HG03097 (cell line): ENCODE measurements at regions not wholly inside any gene's neighbourhood (a gene's known extent, or its start where the extent isn't known, plus 50 kb on each side); places are given as distances from the start of the nearest gene placed in this dataset.

Source experiments
- ATAC-seq: cut with Tn5 transposase; IDR thresholded peaks from one replicate; pipeline ENCODE4 v1.9.1; 2021; ENCODE audit not compliant: unreplicated experiment, low FRiP score

DNA sequence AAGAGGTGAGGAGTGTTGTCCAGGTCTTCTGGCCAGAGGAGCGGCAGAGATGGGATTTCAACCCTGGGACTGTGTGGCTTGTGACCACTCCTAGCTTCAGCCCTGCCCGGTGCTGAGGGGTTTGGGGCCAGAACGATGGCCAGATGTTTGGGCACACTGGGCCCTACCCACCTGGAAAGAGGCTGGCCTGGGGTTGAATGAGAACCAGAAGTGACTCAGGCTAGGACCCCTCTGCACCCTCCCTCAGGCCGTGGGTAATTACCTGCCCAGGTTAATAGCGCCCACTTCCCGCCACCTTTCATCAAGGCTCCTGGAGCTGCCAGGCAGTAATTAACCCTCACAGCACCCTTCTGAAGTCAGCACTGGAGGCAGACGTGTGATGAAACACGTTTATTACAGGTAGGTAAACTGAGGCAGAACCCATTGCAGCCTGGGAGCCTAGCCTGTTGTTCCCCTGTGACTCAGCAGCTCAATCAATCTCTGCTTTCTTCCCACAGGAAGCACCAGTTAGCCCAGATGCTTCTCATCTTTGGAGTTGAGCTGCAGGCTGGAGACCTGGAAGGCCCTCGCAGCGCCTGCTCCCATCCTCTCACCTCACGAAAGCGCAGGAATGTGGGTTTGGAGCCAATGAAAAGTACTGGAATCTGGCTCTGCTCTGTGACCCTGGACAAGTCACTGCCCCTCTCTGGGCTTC is 120.8 kb downstream of the CEBPB start:
- no peak for ATAC-seq

DNA sequence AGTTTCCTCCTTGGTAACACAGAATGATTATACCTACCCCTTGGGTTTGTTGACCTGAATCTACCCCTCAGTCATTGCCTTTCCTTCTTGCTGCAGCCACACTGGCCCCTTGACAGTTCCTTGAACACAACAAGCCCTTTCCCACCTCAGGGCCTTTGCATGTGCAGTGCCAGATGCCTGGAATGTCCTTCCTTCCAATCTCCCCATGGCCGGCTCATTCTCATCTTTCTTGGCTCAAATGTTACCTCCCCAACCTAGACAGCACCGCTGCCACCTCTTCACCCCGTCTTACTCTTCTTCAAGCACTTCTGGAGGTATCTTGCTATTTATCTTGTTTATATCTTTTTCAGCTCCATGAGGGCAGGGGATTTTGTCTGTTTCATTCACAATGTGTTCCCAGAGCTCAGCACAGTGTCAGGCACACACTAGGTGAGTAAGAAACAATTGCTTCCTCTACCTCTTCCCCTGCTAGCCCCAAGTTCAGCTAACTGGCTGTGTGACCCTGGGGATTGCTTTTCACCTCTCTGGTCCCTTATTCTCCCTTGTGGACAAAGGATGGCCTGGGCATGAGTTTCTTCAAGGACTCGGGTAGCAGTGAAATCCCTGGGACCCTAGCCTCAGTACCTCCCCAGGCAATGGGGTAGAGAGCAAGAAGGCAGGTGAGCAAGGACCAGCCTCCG is 121.5 kb downstream of the CEBPB start:
- ATAC-seq = no peak

DNA sequence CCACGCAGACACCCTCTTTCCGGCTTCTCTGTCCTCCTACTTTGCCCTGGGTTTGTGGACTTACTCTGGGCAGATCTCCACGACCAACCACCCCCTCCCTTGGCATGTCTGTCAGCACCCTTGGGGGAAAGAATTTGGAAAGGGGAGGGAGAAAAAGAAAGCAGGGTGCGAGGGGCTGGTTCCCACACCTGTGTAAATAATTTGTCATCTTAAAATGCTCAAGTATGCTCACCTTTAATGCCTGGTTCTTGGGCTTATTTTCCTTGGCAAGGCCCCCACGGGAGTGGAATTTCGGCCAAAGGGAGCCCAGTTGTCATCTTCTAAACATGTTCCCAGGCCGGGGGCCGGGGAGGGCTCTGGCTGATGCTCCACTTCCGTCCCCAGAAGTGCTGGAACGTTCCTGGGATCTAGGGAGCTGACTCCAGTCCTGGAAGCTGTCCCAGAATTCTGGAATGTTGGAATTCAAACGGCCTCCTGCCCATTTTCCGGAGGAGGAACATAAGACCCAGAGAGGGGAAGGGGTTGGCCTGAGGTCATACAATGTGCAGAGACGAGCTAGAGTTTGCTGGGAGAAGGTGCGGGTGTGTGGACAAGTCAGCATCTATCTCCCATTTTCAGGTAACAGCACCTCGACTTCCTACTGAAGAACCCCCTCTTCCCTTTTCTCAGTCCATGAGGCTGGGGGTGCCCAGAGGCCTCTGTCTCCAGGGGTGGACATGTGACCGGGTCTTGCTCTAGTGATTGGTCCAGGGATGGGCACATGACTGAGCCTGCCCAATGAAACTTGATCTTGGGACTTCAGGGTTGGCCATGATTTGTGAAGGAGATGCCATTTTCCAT is 122.3 kb downstream of the CEBPB start:
- ATAC-seq = no peak

DNA sequence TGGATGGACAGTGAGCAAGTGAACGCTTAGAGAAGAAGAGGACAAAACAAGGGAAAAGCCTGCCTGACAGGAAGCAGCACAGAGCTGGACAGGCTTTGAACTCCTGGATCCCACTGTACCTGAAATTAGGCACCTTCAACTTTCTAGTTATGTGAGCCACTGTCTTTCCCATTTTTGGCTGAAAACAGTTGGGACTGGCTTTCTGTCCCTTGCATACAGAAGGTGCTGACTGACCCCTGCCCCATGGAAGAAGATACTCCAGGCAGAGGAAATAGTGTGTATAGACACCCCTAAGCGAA is 122.8 kb downstream of the CEBPB start:
- no peak for ATAC-seq

DNA sequence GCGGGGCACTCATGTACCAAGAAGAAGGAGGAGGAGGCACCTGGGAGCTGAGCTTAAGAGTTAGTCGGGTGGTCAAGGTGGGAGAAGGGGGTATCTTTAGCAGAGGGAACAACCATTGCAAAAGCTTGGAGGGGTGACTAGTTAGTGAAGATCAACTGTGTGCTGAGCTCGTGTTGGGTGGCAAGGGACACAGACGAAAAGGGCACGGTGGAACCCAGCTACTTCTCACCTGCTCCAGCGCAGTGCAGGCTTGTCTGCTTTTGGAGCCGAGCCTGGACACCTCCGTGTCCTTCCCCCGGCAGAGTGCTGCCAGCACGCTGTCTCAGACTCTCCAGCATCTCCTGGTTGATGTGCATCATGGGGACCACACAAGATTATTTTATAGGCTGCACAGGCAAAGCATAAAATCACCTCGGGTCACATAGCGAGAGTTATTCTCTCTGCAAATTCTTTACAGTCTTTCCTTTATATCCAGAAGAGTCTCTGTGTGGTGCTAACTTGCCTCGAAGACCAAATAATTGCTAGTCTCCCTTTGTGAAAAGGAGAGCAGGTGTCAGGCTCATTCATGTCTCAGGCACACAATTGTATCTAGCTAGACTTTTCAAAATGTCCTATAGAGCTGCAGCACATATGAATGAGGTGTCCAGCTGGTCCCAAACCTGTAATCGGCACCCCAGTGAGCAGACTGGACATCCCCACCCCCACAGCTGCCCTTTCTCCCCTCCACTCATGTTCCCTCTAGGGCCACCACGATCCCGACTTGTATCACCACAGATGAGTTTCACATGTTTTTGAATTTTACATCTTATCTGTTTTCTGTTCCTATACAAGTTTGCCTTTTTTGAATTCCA is 123.4 kb downstream of the CEBPB start:
- ATAC-seq = no peak

DNA sequence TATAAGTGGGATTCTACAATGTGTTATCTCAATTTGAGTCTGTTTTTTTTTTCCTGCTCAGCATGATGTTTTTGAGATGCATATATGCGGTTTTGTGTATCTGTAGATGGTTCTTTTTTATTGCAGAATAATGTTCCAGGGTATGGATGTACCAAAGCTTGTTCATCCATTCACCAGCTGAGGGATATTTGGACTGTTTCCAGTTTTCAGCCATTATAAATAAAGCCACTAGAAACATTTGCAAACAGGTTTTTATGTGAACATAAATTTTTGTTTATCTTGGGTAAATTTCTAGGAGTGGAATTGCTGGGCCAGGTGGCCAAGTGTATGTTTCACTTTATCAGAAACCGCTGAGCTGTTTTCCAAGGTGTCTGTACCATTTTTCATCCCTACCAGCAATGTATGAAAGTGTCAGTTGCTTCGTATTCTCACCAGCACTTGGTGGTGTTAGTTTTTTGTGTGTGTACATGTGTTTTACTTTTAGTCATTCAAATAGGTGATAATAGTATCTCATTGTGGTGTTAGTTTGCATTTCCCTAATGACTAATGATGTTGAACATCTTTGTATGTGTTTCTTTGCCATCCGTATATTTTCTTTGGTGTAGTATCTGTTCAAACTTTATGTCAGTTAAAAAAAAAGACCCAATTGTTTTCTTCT is 124.2 kb downstream of the CEBPB start:
- no peak for ATAC-seq

DNA sequence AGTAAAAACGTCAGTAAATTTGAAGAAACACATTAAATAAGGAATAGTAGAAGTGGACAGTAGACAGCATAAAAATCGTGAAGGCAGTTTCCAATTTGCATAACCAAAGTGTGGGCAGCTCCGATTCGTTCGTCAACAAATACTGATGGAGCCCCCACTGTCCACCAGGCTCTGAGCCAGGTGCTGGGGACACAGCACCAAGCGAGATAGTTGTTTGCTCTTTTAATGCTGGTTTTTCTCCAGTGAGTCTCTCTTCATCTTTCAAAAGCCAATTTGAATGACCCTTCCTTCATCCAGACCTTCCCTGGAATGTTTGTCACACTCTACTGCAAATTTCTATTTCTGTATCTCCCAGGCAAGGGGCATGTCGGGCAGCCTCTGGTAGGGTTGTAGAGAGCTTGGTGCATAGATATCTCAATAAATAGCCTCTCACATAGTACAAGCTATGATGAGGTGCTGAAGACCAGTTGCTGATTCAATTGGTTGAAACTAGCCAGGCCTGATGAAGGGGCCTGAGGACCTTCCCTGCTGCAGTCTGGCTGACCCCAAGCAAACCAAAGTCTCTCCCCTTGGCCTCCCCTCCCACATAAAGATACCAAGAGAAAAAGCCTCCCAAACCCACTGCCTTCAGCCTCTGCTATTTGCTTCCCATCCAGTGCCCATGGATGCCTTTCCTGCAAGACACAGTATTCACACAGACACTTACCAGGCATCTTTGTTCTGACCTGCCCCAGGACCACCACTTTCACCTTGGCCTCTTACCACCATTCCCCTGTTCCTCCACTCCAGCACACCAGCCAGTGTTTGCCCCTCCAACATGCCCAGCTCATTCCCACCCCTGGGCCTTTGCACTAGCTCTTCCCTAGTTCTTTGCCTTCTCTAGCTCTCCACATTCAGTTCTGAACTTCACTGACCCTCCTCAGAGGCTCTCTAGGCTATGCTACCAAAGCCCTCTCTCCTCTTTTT is 125.2 kb downstream of the CEBPB start:
- no peak for ATAC-seq

DNA sequence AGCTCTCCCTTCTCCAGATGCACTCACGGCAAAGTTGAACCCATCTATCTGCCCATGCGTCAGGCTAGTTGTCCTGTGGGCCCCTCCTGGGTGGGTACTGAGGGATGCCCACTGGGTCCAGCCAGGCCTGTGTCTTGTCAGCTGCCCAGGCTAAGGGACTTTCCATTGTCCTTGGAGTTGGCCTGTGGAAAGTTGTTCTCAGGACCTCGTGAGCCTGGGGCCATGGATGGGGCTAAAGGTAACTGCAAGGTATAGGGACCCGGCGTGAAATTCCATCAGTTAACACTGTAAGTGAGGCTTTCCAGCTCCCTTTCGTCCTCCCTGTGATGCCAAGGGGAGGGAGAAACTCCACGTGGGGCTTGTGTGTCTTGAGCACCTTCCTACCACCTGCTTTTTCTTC is 126.5 kb downstream of the CEBPB start:
- no peak for ATAC-seq

DNA sequence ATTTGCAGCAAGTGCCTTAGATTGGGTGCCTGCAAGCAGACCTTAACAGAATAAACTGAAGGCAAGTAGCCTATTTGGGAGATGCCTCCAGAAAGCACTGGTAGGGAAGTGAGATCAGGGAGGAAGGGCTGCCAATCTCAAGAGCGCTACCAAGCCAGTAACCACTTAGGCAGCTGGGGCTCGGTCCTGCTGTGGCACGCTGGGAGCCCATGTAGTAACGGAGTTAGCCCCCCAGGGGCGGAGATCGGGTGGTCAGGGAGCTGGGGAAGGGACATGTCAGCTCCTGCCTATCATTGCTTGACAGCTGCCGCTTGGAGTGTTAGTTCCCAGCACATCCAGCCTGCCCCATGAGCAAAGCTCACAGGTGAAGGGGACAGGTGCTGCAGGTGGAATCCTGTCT is 127.0 kb downstream of the CEBPB start:
- ATAC-seq = no peak

DNA sequence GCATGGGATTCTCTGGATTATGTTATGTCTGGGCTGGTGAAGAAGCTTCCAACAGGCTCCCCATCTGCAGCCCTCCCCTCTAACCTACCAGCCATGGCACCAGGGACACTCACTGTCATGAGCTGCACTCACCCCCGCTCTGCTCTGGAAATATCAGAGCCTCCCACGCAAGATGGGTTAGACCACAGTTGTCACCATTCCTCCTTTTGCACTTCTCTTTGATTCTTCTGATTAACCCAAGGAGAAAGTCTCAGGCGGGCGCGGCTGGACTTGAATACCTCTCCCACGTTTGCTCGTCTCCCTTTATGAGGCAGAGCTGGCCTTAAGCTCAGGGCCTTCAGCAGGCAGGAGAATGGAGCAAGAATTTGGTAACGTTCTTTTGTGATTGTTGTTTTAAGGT is 128.1 kb downstream of the CEBPB start:
- no peak for ATAC-seq

DNA sequence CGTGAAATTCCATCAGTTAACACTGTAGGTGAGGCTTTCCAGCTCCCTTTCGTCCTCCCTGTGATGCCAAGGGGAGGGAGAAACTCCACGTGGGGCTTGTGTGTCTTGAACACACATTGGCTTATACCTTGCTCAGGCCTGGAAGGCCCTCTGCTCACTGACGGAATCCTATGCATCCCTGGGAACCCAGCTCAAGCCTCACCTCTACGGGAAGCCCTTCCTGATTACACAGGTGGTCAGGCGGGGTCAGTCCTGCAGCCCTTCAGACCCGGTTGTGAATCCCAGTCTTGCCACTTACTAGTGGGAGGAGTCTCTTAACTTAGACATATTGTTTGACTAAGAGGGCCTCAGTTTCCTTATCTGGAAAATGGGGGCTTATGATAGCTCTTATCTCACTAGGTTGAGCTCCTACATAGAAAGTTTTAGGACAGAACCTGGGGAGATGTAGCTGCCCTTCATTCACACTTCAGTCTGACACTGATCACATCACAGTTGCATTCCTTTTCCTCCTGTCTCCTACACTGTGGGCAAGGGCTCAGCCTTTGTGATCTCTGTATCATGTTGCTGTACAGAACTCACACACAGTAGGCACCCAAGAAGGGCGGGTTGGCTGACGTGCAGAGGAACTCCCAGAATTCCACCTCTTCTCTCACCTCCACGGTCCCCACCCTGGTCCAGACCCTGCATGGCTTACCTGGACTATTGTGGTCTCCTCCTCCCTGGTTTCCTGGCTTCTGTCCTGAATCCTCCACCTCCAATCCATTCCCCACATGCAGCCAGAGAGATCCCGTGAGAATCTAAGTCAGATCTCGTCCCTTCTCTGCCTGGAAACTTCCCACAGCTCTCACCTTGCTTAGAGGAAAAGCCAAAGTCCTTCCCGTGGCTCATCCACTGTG is 129.6 kb downstream of the CEBPB start:
- no peak for ATAC-seq

DNA sequence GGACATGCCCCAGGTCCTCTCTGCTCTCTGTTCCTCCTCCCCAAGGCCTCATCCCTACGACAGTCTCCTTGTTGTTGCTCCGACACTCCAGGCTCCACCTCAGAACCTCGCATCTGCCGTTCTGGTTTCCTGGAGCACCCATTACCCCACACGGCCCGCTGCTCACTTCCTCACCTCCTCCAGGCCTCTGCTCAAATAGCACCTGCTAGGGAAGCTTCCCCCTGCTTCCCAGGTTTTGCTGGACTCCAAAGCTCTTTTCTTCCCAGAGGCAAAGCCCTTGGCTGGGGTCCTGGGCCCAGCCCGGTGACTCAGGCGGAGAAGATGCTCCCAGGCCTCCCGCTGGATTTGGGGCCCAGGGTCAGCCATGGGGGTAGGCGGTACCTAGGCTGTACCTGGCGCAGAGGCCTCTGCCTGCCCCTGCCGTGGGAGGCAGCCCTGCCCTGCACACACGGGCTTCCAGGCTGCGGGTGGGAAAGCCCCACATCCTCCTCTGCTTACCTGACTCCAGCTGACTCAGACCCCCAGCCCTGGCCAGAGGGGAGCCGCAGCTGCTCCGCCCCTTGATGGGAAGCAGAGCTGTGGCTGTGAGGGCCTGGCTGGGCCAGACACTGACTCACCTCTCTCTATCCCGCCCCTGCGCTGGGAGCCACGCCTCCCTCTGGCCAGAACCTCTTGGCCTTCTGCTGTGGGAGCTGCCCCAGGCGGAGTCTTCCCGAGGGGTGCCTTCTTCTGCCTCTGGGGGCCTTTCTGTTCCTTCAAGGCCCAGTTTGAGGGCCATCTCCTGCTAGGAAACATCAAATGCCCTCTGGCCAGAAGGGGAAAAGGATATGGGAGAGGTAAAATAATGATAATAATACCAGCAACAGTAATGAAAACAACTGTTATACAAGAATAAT is 130.5 kb downstream of the CEBPB start:
- no peak for ATAC-seq

DNA sequence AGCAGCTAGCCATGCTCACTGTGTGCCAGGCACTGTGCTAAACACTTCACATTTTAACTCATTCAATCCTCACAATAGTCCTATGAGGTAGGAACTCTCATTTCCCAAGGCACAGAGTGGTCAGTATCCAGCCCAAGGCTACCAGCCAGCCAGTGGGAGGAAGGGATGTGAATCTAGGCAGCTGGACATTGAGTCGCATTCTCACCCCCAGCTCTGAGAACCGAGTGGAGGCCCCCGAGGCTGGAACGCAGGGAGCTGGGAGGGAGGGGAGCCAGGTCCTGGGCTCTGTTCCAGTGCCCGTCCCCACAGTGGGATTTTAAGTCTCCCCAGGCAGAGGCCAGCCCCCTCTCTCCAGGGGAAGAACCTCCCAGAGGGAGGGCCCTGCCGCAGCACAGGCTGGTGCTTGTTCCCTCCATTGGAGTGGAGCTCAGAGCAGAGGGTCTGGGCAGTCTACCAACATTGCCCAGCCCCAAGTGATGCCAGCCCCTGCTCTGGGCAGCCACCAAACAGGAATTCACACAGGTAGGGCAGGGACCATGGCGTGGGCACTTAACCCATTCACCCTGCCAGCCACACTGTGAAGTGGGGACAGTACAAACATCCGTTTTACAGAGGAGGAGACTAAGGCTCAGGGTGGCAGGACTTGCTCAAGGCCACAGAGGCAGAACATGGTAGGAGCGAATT is 131.3 kb downstream of the CEBPB start:
- no peak for ATAC-seq

DNA sequence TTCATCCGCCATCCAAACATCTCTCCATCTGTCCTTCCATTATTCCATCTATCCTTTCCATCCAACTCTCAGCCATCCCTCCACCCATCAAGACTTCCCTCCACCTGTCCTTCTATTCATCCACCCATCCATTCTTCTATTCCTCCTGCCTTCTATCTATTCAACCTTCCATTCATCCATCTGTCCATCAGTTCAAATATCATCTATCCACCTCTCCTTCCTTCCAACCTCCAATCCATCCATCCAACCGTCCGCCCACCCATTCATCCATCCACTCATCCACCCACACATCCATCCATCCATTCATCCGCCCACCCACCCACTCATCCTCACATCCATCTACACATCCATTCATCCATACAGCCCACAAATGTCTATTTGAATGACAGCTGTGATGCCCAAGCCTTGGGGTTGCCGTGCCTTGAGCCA is 132.1 kb downstream of the CEBPB start:
- ATAC-seq = no peak

DNA sequence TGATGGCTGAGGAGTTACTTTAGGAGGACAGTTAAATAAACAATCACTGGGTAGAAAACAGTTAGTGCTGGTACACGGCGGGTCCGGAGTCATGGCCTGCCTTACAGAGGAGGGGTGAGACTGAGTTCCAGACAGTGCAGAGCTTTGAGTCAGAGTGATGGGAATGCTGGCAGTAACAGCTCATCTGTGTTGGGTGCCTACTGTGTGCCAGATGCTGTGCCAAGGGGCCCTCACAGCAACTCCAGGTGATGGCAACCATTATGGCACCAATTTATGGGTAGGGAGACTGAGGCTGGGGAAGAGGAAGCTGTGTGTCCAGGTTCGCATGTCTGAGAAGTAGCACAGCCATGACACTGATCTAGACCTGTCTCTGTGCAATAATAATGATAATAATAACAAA is 132.6 kb downstream of the CEBPB start:
- ATAC-seq = no peak
